ENCODE measurements at regions not wholly inside any gene's neighbourhood (a gene's known extent, or its start where the extent isn't known, plus 50 kb on each side); places are given as distances from the start of the nearest gene placed in this dataset.

GRCh38 chr11:104682206-104682605, 216.1 kb downstream of the CASP12 start:
- no peak for TF ChIP-seq CTCF (IDR thresholded peaks at IDR 0.05)
- no peak for TF ChIP-seq POLR2A (IDR thresholded peaks at IDR 0.05)
- no peak for TF ChIP-seq POLR2AphosphoS5 (IDR thresholded peaks at IDR 0.05)

Data from stomach (tissue), 4 donors.